ENCODE measurements at regions not wholly inside any gene's neighbourhood (a gene's known extent, or its start where the extent isn't known, plus 50 kb on each side); places are given as distances from the start of the nearest gene placed in this dataset.

GRCh38 chr5:166980666-166981065, 1310.8 kb upstream of the WWC1 start:
- TF ChIP-seq CTCF (IDR thresholded peaks at IDR 0.05 in 4 of 5, conservative IDR thresholded peaks at IDR 0.05 in 1 of 5) (no peak), POLR2A (IDR thresholded peaks at IDR 0.05) (no peak)

Data from gastrocnemius medialis (tissue), 4 donors.